Mesendoderm (in vitro differentiated cells): ENCODE measurements at regions not wholly inside any gene's neighbourhood (a gene's known extent, or its start where the extent isn't known, plus 50 kb on each side); places are given as distances from the start of the nearest gene placed in this dataset.

ENCODE experiments used
- DNase-seq: peaks from one replicate; pipeline ENCODE4 v3.0.0; 2013
- H2AK5ac ChIP-seq: 2 replicates; pipeline ENCODE4 v1.6.1; 2013; ENCODE audit warnings: low read length, inconsistent platforms
- H2BK120ac ChIP-seq: 2 replicates; pipeline ENCODE4 v1.6.1; 2013; ENCODE audit warnings: low read depth, mild to moderate bottlenecking, low read length, moderate library complexity, mixed read lengths
- H2BK15ac ChIP-seq: replicated peaks from 2 replicates; pipeline ENCODE4 v1.6.1; 2013; ENCODE audit warnings: low read depth, mild to moderate bottlenecking, moderate library complexity
- H2BK5ac ChIP-seq: 2 replicates; pipeline ENCODE4 v1.6.1; 2013; ENCODE audit warnings: low read length, inconsistent platforms
- H3K18ac ChIP-seq: 2 replicates; pipeline ENCODE4 v1.6.1; 2013; ENCODE audit warnings: mild to moderate bottlenecking, low read length, mixed read lengths
- H3K23ac ChIP-seq: one replicate; pipeline ENCODE4 v1.6.1; 2013; ENCODE audit warnings: low read length
- H3K27ac ChIP-seq: 2 replicates; pipeline ENCODE4 v1.5.1; 2013; ENCODE audit warnings: low read depth, mild to moderate bottlenecking, inconsistent platforms, low read length, moderate library complexity
- H3K27me3 ChIP-seq: 2 replicates; pipeline ENCODE4 v1.6.1; 2013; ENCODE audit warnings: low read length, control low read depth, mild to moderate bottlenecking, inconsistent platforms; ENCODE audit not compliant: insufficient read depth, poor library complexity
- H3K36me3 ChIP-seq: 2 replicates; pipeline ENCODE4 v1.6.1; 2013; ENCODE audit warnings: low read length, inconsistent platforms; ENCODE audit not compliant: control insufficient read depth, insufficient read depth
- H3K4ac ChIP-seq: one replicate; pipeline ENCODE4 v1.6.1; 2013; ENCODE audit warnings: low read depth, mild to moderate bottlenecking, low read length, moderate library complexity
- H3K4me1 ChIP-seq: 2 replicates; pipeline ENCODE4 v1.6.1; 2013; ENCODE audit warnings: low read depth, low read length, inconsistent platforms; ENCODE audit not compliant: control insufficient read depth
- H3K4me2 ChIP-seq: 2 replicates; pipeline ENCODE4 v1.6.1; 2013; ENCODE audit warnings: low read length
- H3K4me3 ChIP-seq: 2 replicates; pipeline ENCODE4 v1.5.1; 2013; ENCODE audit warnings: mild to moderate bottlenecking, low read length
- H3K56ac ChIP-seq: one replicate; pipeline ENCODE4 v1.6.1; 2013; ENCODE audit warnings: low read length
- H3K79me1 ChIP-seq: 2 replicates; pipeline ENCODE4 v1.6.1; 2013; ENCODE audit warnings: low read length, inconsistent platforms
- H3K79me2 ChIP-seq: 2 replicates; pipeline ENCODE4 v1.6.1; 2013; ENCODE audit warnings: mild to moderate bottlenecking, low read length; ENCODE audit not compliant: control insufficient read depth, insufficient read depth
- H3K9ac ChIP-seq: 2 replicates; pipeline ENCODE4 v1.6.1; 2013; ENCODE audit warnings: low read length, inconsistent platforms
- H4K5ac ChIP-seq: one replicate; pipeline ENCODE4 v1.6.1; 2013; ENCODE audit warnings: low read length
- H4K8ac ChIP-seq: one replicate; pipeline ENCODE4 v1.6.1; 2013; ENCODE audit warnings: low read depth, mild to moderate bottlenecking, control low read depth, low read length, moderate library complexity
- WGBS: extraction: QIAGEN DNeasy Blood & Tissue Kit; methylation state at CpG from one replicate; pipeline ENCODE4 v1.1.7; 2013; ENCODE audit warnings: low lambda C conversion rate, missing lambda C conversion rate; ENCODE audit not compliant: insufficient coverage; ENCODE audit errors: extremely low coverage; 5-methylcytosine and 5-hydroxymethylcytosine counted together

GRCh38 chr4:74583757-74584156 lies 138.8 kb downstream of the AREG start:
- H4K8ac ChIP-seq: no peak overlapping the region

GRCh38 chr4:74588350-74588749 lies 143.4 kb downstream of the AREG start:
- no peak overlapping the region for H4K8ac ChIP-seq
- H3K18ac ChIP-seq: no peak overlapping the region
- WGBS: no CpG with 5 or more reads among the region's 5 CpGs
- H3K23ac ChIP-seq: no peak overlapping the region
- H3K56ac ChIP-seq: no peak overlapping the region
- no peaks in the 10 kb centered on the region for H3K79me1 ChIP-seq
- H3K27me3 ChIP-seq: no peaks in the 10 kb centered on the region
- H2AK5ac ChIP-seq: no peak overlapping the region
- no peaks in the 10 kb centered on the region for H3K4me1 ChIP-seq
- H4K5ac ChIP-seq: no peak overlapping the region
- DNase-seq: no peak
- H3K36me3 ChIP-seq: no peaks in the 10 kb centered on the region
- H3K27ac ChIP-seq: no peak overlapping the region
- H2BK120ac ChIP-seq: no peak overlapping the region
- no peak overlapping the region for H2BK5ac ChIP-seq
- H3K4ac ChIP-seq: no peak overlapping the region
- H3K9ac ChIP-seq: no peak overlapping the region
- no peaks in the 10 kb centered on the region for H3K79me2 ChIP-seq
- H2BK15ac ChIP-seq: no peak overlapping the region
- no peak overlapping the region for H3K4me2 ChIP-seq
- no peak overlapping the region for H3K4me3 ChIP-seq

More at GRCh38 chr4:74583757-74584156, 138.8 kb downstream of the AREG start:
- no peak overlapping the region for H3K4me2 ChIP-seq
- H2BK15ac ChIP-seq: no peak overlapping the region
- H3K9ac ChIP-seq: no peak overlapping the region
- H3K79me1 ChIP-seq: no peaks in the 10 kb centered on the region
- no peak overlapping the region for H3K56ac ChIP-seq
- H3K27ac ChIP-seq: no peak overlapping the region
- H2AK5ac ChIP-seq: no peak overlapping the region
- H3K4ac ChIP-seq: no peak overlapping the region
- no peaks in the 10 kb centered on the region for H3K79me2 ChIP-seq
- no peak overlapping the region for H2BK120ac ChIP-seq
- H3K4me1 ChIP-seq: no peaks in the 10 kb centered on the region
- no peak overlapping the region for H4K5ac ChIP-seq
- H3K27me3 ChIP-seq: no peaks in the 10 kb centered on the region
- no peak overlapping the region for H3K18ac ChIP-seq
- H2BK5ac ChIP-seq: no peak overlapping the region
- H3K36me3 ChIP-seq: no peaks in the 10 kb centered on the region
- DNase-seq: no peak
- H3K4me3 ChIP-seq: no peak overlapping the region
- no peak overlapping the region for H3K23ac ChIP-seq

- Histone ChIP-seq H4K5ac (no peak overlapping the region), H3K4me1 (no peaks in the 10 kb centered on the region), H3K4me3 (no peak overlapping the region), H3K27ac (no peak overlapping the region), H4K8ac (no peak overlapping the region), H2AK5ac (no peak overlapping the region), H3K36me3 (no peaks in the 10 kb centered on the region), H3K18ac (no peak overlapping the region), H3K4ac (no peak overlapping the region), H3K27me3 (no peaks in the 10 kb centered on the region), H2BK5ac (no peak overlapping the region), H2BK15ac (no peak overlapping the region), H3K79me1 (no peaks in the 10 kb centered on the region), H3K4me2 (no peak overlapping the region), H3K79me2 (no peaks in the 10 kb centered on the region), H3K56ac (no peak overlapping the region), H3K9ac (no peak overlapping the region), H2BK120ac (no peak overlapping the region), H3K23ac (no peak overlapping the region)
- DNase-seq: no peak
Measured at GRCh38 chr4:74590476-74590875, 145.5 kb downstream of the AREG start.

GRCh38 chr4:74598611-74599325 lies 153.8 kb downstream of the AREG start:
- Histone ChIP-seq H2BK15ac (no peak overlapping the region), H2AK5ac (no peak overlapping the region), H3K27ac (no peak overlapping the region), H3K56ac (no peak overlapping the region), H3K4ac (no peak overlapping the region), H3K23ac (no peak overlapping the region), H3K27me3 (no peaks in the 10 kb centered on the region), H3K36me3 (no peaks in the 10 kb centered on the region), H3K4me1 (no peaks in the 10 kb centered on the region), H3K79me1 (no peaks in the 10 kb centered on the region), H2BK5ac (no peak overlapping the region), H3K4me2 (no peak overlapping the region), H2BK120ac (no peak overlapping the region), H3K4me3 (no peak overlapping the region), H4K5ac (no peak overlapping the region), H3K9ac (no peak overlapping the region), H3K18ac (no peak overlapping the region), H3K79me2 (no peaks in the 10 kb centered on the region), H4K8ac (no peak overlapping the region)
- no peak for DNase-seq
- no CpG with 5 or more reads among the region's 4 CpGs for WGBS

GRCh38 chr4:74603186-74603585 lies 158.2 kb downstream of the AREG start:
- Histone ChIP-seq H2BK120ac (no peak overlapping the region), H3K56ac (no peak overlapping the region), H3K27me3 (no peaks in the 10 kb centered on the region), H3K79me1 (no peaks in the 10 kb centered on the region), H3K36me3 (no peaks in the 10 kb centered on the region), H3K18ac (no peak overlapping the region), H2BK15ac (no peak overlapping the region), H2AK5ac (no peak overlapping the region), H3K79me2 (no peaks in the 10 kb centered on the region), H3K23ac (no peak overlapping the region), H3K4me2 (no peak overlapping the region), H3K4me1 (no peaks in the 10 kb centered on the region), H3K9ac (no peak overlapping the region), H3K4ac (no peak overlapping the region), H2BK5ac (no peak overlapping the region), H4K8ac (no peak overlapping the region), H3K27ac (no peak overlapping the region), H4K5ac (no peak overlapping the region), H3K4me3 (no peak overlapping the region)
- DNase-seq: no peak
- WGBS: no CpG with 5 or more reads among the region's 3 CpGs
